K562 (cell line): ENCODE measurements at regions not wholly inside any gene's neighbourhood (a gene's known extent, or its start where the extent isn't known, plus 50 kb on each side); places are given as distances from the start of the nearest gene placed in this dataset.

ENCODE experiments used
- ATF4 ChIP-seq: fragments of 450-650 bp; formaldehyde crosslinking; IDR thresholded peaks from 2 replicates; pipeline ENCODE4 v1.4.0; 2022; ENCODE audit warnings: mild to moderate bottlenecking, moderate library complexity
- CHD2 ChIP-seq: IDR thresholded peaks from 2 replicates; pipeline ENCODE4 v1.6.1; 2011; ENCODE audit warnings: low read depth, low read length
- CTCF ChIP-seq, 3 experiments: IDR thresholded peaks in 2 of 3; conservative IDR thresholded peaks in 1 of 3; 2 replicates each; pipeline ENCODE4 v1.5.1; 2011 to 2012; ENCODE audit warnings: low read length in 3 of 3, mild to moderate bottlenecking in 3 of 3, control low read depth in 2 of 3, improper control_type of control experiment in 1 of 3, inconsistent platforms in 1 of 3, low read depth in 1 of 3, mixed read lengths in 1 of 3, moderate library complexity in 1 of 3; ENCODE audit not compliant: insufficient read depth in 2 of 3
- HNRNPUL1 ChIP-seq: fragments of 200-400 bp; formaldehyde crosslinking; IDR thresholded peaks from 2 replicates; pipeline ENCODE4 v1.6.1; 2017; ENCODE audit warnings: low read length
- POLR2A ChIP-seq: fragments of 450-650 bp; conservative IDR thresholded peaks from 2 replicates; pipeline ENCODE4 v1.6.1; 2016
- SMARCB1 ChIP-seq: IDR thresholded peaks from 2 replicates; pipeline ENCODE4 v1.6.1; 2011; ENCODE audit warnings: improper control_type of control experiment, low read depth; ENCODE audit not compliant: insufficient read length
- SREBF1 ChIP-seq: fragments of 150-350 bp; IDR thresholded peaks from 2 replicates; pipeline ENCODE4 v1.6.1; 2014; ENCODE audit warnings: antibody characterized with exemption, low read depth, low read length, borderline replicate concordance
- TCF3 ChIP-seq: sonication (generic); formaldehyde crosslinking; IDR thresholded peaks from 2 replicates; pipeline ENCODE4 v1.4.0; 2020; ENCODE audit warnings: mild to moderate bottlenecking, missing genetic modification reagents
- ZC3H4 ChIP-seq: sonication (generic); formaldehyde crosslinking; IDR thresholded peaks from 2 replicates; pipeline ENCODE4 v1.9.0; 2021; ENCODE audit warnings: missing genetic modification reagents, borderline replicate concordance
- TF ChIP-seq, protein P1 (sequence below): sonication (generic); formaldehyde crosslinking; IDR thresholded peaks from 2 replicates; pipeline ENCODE4 v1.8.0; 2022; ENCODE audit warnings: mild to moderate bottlenecking, low read depth, missing genetic modification reagents
- TF ChIP-seq, protein P2 (sequence below): fragments of 450-650 bp; formaldehyde crosslinking; IDR thresholded peaks from 2 replicates; pipeline ENCODE4 v1.4.0; 2022; ENCODE audit warnings: missing genetic modification characterization
- TF ChIP-seq, protein P3 (sequence below): IDR thresholded peaks from 2 replicates; pipeline ENCODE4 v1.6.1; 2016; ENCODE audit warnings: missing genetic modification characterization, missing compliant biosample characterization

GRCh38 chr7:96503597-96503996, 181.7 kb upstream of the SLC25A13 start:
- TF ChIP-seq HNRNPUL1 (no peak), CHD2 (no peak), ZC3H4 (CRISPR knock-in tag) (no peak), CTCF (IDR thresholded peaks at IDR 0.05 in 2 of 3, conservative IDR thresholded peaks at IDR 0.05 in 1 of 3; ENCODE audit: insufficient read depth in 2 of 3, low read depth in 1 of 3, low read length in 3 of 3) (no peak), SMARCB1 (no peak), SREBF1 (no peak), POLR2A (no peak), ATF4 (no peak), TCF3 (CRISPR knock-in tag) (no peak)
- TF ChIP-seq, protein P1, sequence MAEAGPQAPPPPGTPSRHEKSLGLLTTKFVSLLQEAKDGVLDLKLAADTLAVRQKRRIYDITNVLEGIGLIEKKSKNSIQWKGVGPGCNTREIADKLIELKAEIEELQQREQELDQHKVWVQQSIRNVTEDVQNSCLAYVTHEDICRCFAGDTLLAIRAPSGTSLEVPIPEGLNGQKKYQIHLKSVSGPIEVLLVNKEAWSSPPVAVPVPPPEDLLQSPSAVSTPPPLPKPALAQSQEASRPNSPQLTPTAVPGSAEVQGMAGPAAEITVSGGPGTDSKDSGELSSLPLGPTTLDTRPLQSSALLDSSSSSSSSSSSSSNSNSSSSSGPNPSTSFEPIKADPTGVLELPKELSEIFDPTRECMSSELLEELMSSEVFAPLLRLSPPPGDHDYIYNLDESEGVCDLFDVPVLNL (CRISPR knock-in tag) = no peak
- TF ChIP-seq, protein P2, sequence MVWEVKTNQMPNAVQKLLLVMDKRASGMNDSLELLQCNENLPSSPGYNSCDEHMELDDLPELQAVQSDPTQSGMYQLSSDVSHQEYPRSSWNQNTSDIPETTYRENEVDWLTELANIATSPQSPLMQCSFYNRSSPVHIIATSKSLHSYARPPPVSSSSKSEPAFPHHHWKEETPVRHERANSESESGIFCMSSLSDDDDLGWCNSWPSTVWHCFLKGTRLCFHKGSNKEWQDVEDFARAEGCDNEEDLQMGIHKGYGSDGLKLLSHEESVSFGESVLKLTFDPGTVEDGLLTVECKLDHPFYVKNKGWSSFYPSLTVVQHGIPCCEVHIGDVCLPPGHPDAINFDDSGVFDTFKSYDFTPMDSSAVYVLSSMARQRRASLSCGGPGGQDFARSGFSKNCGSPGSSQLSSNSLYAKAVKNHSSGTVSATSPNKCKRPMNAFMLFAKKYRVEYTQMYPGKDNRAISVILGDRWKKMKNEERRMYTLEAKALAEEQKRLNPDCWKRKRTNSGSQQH (CRISPR knock-in tag) = no peak
- TF ChIP-seq, protein P3, sequence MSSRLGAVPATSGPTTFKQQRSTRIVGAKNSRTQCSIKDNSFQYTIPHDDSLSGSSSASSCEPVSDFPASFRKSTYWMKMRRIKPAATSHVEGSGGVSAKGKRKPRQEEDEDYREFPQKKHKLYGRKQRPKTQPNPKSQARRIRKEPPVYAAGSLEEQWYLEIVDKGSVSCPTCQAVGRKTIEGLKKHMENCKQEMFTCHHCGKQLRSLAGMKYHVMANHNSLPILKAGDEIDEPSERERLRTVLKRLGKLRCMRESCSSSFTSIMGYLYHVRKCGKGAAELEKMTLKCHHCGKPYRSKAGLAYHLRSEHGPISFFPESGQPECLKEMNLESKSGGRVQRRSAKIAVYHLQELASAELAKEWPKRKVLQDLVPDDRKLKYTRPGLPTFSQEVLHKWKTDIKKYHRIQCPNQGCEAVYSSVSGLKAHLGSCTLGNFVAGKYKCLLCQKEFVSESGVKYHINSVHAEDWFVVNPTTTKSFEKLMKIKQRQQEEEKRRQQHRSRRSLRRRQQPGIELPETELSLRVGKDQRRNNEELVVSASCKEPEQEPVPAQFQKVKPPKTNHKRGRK = no peak
